A549 (cell line): ENCODE measurements at regions not wholly inside any gene's neighbourhood (a gene's known extent, or its start where the extent isn't known, plus 50 kb on each side); places are given as distances from the start of the nearest gene placed in this dataset.

Experiments used
- ATAC-seq, 2 experiments: fragments of 200-7000 bp in 1 of 2; fragments of >200 bp in 1 of 2; cut with Nextera tagmentation in 1 of 2; cut with Tn5 transposase in 1 of 2; 3 replicates each; pipeline versions ENCODE4 v1.8.0 to v1.9.1; 2018 to 2020; ENCODE audit warnings: mild to moderate bottlenecking in 1 of 2, moderate library complexity in 1 of 2
- CTCF ChIA-PET: fragments of 300-600 bp; sonication (Branson Sonifier 250); formaldehyde crosslinking; extraction: SDS; loops from one replicate; lab custom pipeline; 2021; ENCODE audit warnings: antibody characterized with exemption, inconsistent platforms; lab: Yijun Ruan, JAX
- POLR2A ChIA-PET: fragments of 350-600 bp; formaldehyde crosslinking; extraction: SDS; loops from one replicate; lab custom pipeline; 2021; ENCODE audit warnings: antibody characterized with exemption, inconsistent platforms; lab: Yijun Ruan, JAX
- DNase-seq, 2 experiments: peaks; one replicate each; pipeline versions ENCODE4 v3.0.0 to v3.0.0-alpha.2; 2011 to 2016; ENCODE audit warnings: low read depth in 1 of 2, low spot score in 1 of 2
- FAIRE-seq: peaks from 2 replicates; lab custom pipeline; 2011; peaks lifted over from hg19 to GRCh38; lab: Jason Lieb, UNC
- H3K27ac ChIP-seq, 2 experiments: fragments of >200 bp; sonication (Bioruptor Twin); formaldehyde crosslinking; 3 replicates each; pipeline ENCODE4 v1.5.1; 2016 to 2017
- H3K4me1 ChIP-seq: fragments of >200 bp; sonication (Bioruptor Twin); formaldehyde crosslinking; 3 replicates; pipeline ENCODE4 v1.6.1; 2016
- H3K4me2 ChIP-seq: fragments of >200 bp; sonication (Bioruptor Twin); formaldehyde crosslinking; 3 replicates; pipeline ENCODE4 v1.6.1; 2016
- H3K4me3 ChIP-seq: fragments of >200 bp; sonication (Bioruptor Twin); formaldehyde crosslinking; 3 replicates; pipeline ENCODE4 v1.5.1; 2016
- H3K9me3 ChIP-seq: fragments of >200 bp; sonication (Bioruptor Twin); formaldehyde crosslinking; 3 replicates; pipeline ENCODE4 v1.6.1; 2016
- BCL3 ChIP-seq: fragments of >200 bp; sonication (Bioruptor Twin); formaldehyde crosslinking; IDR thresholded peaks from 3 replicates; pipeline ENCODE4 v1.6.1; 2016
- CHD4 ChIP-seq: fragments of 200-600 bp; sonication (generic); IDR thresholded peaks from 2 replicates; pipeline ENCODE4 v1.6.1; 2016; ENCODE audit warnings: antibody characterized with exemption, mild to moderate bottlenecking, borderline replicate concordance
- EHF ChIP-seq: fragments of 250-450 bp; sonication (Bioruptor Pico); IDR thresholded peaks from 2 replicates; pipeline ENCODE4 v1.5.0; 2020; ENCODE audit warnings: mild to moderate bottlenecking
- EHMT2 ChIP-seq: fragments of 200-600 bp; sonication (generic); IDR thresholded peaks from 2 replicates; pipeline ENCODE4 v1.6.1; 2016; ENCODE audit warnings: antibody characterized with exemption, low read depth, mild to moderate bottlenecking, moderate library complexity
- FOSL2 ChIP-seq, 2 experiments: fragments of 450-650 bp in 1 of 2; fragments of >200 bp in 1 of 2; sonication (Bioruptor Twin) in 1 of 2; formaldehyde crosslinking; IDR thresholded peaks; 2 replicates each; pipeline versions ENCODE4 v1.5.0 to v1.6.1; 2016 to 2020; ENCODE audit warnings: mild to moderate bottlenecking in 1 of 2, moderate library complexity in 1 of 2
- GATA3 ChIP-seq: IDR thresholded peaks from 2 replicates; pipeline ENCODE4 v1.6.1; 2012; ENCODE audit warnings: borderline replicate concordance
- HEYL ChIP-seq: fragments of 250-450 bp; sonication (Bioruptor Pico); IDR thresholded peaks from 2 replicates; pipeline ENCODE4 v1.8.0; 2021; ENCODE audit warnings: mild to moderate bottlenecking, moderate library complexity
- JUNB ChIP-seq: fragments of >200 bp; sonication (Bioruptor Twin); formaldehyde crosslinking; IDR thresholded peaks from 2 replicates; pipeline ENCODE4 v1.6.1; 2016
- KDM5A ChIP-seq: fragments of 200-600 bp; sonication (generic); IDR thresholded peaks from 2 replicates; pipeline ENCODE4 v1.6.1; 2016; ENCODE audit warnings: antibody characterized with exemption, mild to moderate bottlenecking
- MAFK ChIP-seq: fragments of 450-650 bp; IDR thresholded peaks from 2 replicates; pipeline ENCODE4 v1.6.1; 2014; ENCODE audit not compliant: partially characterized antibody
- MAZ ChIP-seq: fragments of 150-350 bp; IDR thresholded peaks from 2 replicates; pipeline ENCODE4 v1.6.1; 2014; ENCODE audit warnings: antibody characterized with exemption, low read depth, low read length, borderline replicate concordance
- PHF8 ChIP-seq: fragments of 200-600 bp; sonication (generic); IDR thresholded peaks from 2 replicates; pipeline ENCODE4 v1.6.1; 2016; ENCODE audit warnings: low read depth, mild to moderate bottlenecking, antibody characterized with exemption, moderate library complexity, borderline replicate concordance
- POLR2A ChIP-seq: IDR thresholded peaks from 2 replicates; pipeline ENCODE4 v1.6.1; 2012; ENCODE audit warnings: mild to moderate bottlenecking, low read length
- POLR2AphosphoS2 ChIP-seq: conservative IDR thresholded peaks from 2 replicates; pipeline ENCODE4 v1.6.1; 2012; ENCODE audit warnings: low read length, improper control_type of control experiment, inconsistent platforms
- RAD21 ChIP-seq, 2 experiments: fragments of >200 bp in 1 of 2; sonication (Bioruptor Twin) in 1 of 2; formaldehyde crosslinking in 1 of 2; IDR thresholded peaks in 1 of 2; conservative IDR thresholded peaks in 1 of 2; 2 replicates in 1 of 2; 3 replicates in 1 of 2; pipeline ENCODE4 v1.6.1; 2012 to 2018; ENCODE audit warnings: inconsistent platforms in 1 of 2
- RCOR1 ChIP-seq: fragments of 150-350 bp; IDR thresholded peaks from 2 replicates; pipeline ENCODE4 v1.6.1; 2014; ENCODE audit warnings: antibody characterized with exemption, low read length, low read depth
- REST ChIP-seq: fragments of 200-600 bp; sonication (generic); IDR thresholded peaks from 2 replicates; pipeline ENCODE4 v1.6.1; 2016; ENCODE audit warnings: antibody characterized with exemption, mild to moderate bottlenecking, moderate library complexity
- RNF2 ChIP-seq: fragments of 200-600 bp; sonication (generic); IDR thresholded peaks from 2 replicates; pipeline ENCODE4 v1.6.1; 2016; ENCODE audit warnings: low read depth, mild to moderate bottlenecking, antibody characterized with exemption, moderate library complexity, borderline replicate concordance
- SMC3 ChIP-seq: fragments of >200 bp; sonication (Bioruptor Twin); formaldehyde crosslinking; IDR thresholded peaks from 3 replicates; pipeline ENCODE4 v1.6.1; 2018; ENCODE audit warnings: inconsistent platforms
- SREBF2 ChIP-seq: fragments of 450-650 bp; IDR thresholded peaks from 2 replicates; pipeline ENCODE4 v1.6.1; 2014; ENCODE audit warnings: mild to moderate bottlenecking, moderate library complexity
- TFCP2L1 ChIP-seq: fragments of 250-450 bp; sonication (Bioruptor Pico); IDR thresholded peaks from 2 replicates; pipeline ENCODE4 v1.5.0; 2021; ENCODE audit warnings: mild to moderate bottlenecking
- USF2 ChIP-seq: fragments of 450-650 bp; IDR thresholded peaks from 2 replicates; pipeline ENCODE4 v1.6.1; 2014; ENCODE audit warnings: antibody characterized with exemption
- ZFP36 ChIP-seq: fragments of 450-650 bp; IDR thresholded peaks from 2 replicates; pipeline ENCODE4 v1.6.1; 2014; ENCODE audit warnings: borderline replicate concordance; ENCODE audit not compliant: partially characterized antibody
- ZNF302 ChIP-seq: fragments of 250-450 bp; sonication (Bioruptor Pico); IDR thresholded peaks from 2 replicates; pipeline ENCODE4 v1.9.0; 2021; ENCODE audit warnings: inconsistent platforms, mild to moderate bottlenecking, moderate library complexity
- ZSCAN20 ChIP-seq: fragments of 250-450 bp; sonication (Bioruptor Pico); IDR thresholded peaks from 2 replicates; pipeline ENCODE4 v1.8.0; 2022; ENCODE audit warnings: mild to moderate bottlenecking, moderate library complexity
- WGBS: methylation state at CpG from one replicate; pipeline ENCODE4 v1.1.6; 2017; ENCODE audit errors: missing lambda C conversion rate; 5-methylcytosine and 5-hydroxymethylcytosine counted together

GRCh38 chr5:42148813-42149212 lies 223.7 kb downstream of the FBXO4 start:
- Histone ChIP-seq H3K9me3 (no peaks in the 10 kb centered on the region; the same call in 2 of the 3 replicates), H3K4me2 (no peak overlapping the region), H3K4me3 (no peak overlapping the region), H3K27ac (no peak overlapping the region), H3K4me1 (no peaks in the 10 kb centered on the region)
- ChIA-PET CTCF (interaction anchor here (1.0 kb wide), 1 partner anchor 10 kb away, joined by 3 read pairs; no protein-coding TSS in a partner anchor), POLR2A (no interaction called here)
- FAIRE-seq (no peak), ATAC-seq (no peak), DNase-seq (no peak)
- no peak for TF ChIP-seq CHD4
- TF ChIP-seq RNF2, result no peak
- no peak for TF ChIP-seq GATA3
- TF ChIP-seq ZSCAN20 (CRISPR knock-in tag), result no peak
- no peak for TF ChIP-seq TFCP2L1
- TF ChIP-seq EHF, result no peak
- no peak for TF ChIP-seq POLR2A
- no peak for TF ChIP-seq RAD21 (conservative IDR thresholded peaks at IDR 0.05 in 1 of 2, IDR thresholded peaks at IDR 0.05 in 1 of 2)
- 6% methylated on average over 1 of the region's 1 CpG for WGBS

GRCh38 chr5:42157215-42157614 lies 232.1 kb downstream of the FBXO4 start:
- Histone ChIP-seq H3K27ac (no peak overlapping the region), H3K9me3 (no peaks in the 10 kb centered on the region), H3K4me3 (no peak overlapping the region), H3K4me2 (no peak overlapping the region), H3K4me1 (no peaks in the 10 kb centered on the region)
- POLR2A ChIA-PET, result no interaction called here
- no peak for TF ChIP-seq EHMT2
- TF ChIP-seq POLR2A, result no peak
- TF ChIP-seq ZSCAN20 (CRISPR knock-in tag), result no peak
- TF ChIP-seq JUNB, result no peak
- no peak for TF ChIP-seq SMC3
- no peak for TF ChIP-seq RCOR1
- no peak for TF ChIP-seq ZFP36
- no peak for TF ChIP-seq RAD21 (conservative IDR thresholded peaks at IDR 0.05 in 1 of 2, IDR thresholded peaks at IDR 0.05 in 1 of 2)
- TF ChIP-seq MAZ, result no peak
- TF ChIP-seq BCL3, result no peak
- no peak for TF ChIP-seq MAFK
- TF ChIP-seq EHF, result no peak
- TF ChIP-seq FOSL2 (IDR thresholded peaks at IDR 0.05), result no peak
- no peak for TF ChIP-seq FOSL2 (CRISPR knock-in tag; IDR thresholded peaks at IDR 0.05)
- TF ChIP-seq ZNF302 (CRISPR knock-in tag), result no peak
- TF ChIP-seq PHF8, result no peak
- TF ChIP-seq KDM5A, result no peak
- TF ChIP-seq SREBF2, result no peak
- FAIRE-seq, result no peak
- CTCF ChIA-PET, result no interaction called here
- WGBS, result 2% methylated on average over 3 of the region's 3 CpGs
- ATAC-seq, result no peak
- no peak for DNase-seq

- H3K4me3 ChIP-seq, result no peak overlapping the region
- WGBS, result 73% methylated on average over 1 of the region's 1 CpG
- ATAC-seq (no peak), DNase-seq (no peak), FAIRE-seq (no peak)
- TF ChIP-seq ZFP36, result no peak
- TF ChIP-seq HEYL (CRISPR knock-in tag), result no peak
- no peak for TF ChIP-seq USF2
- TF ChIP-seq REST, result no peak
- no peak for TF ChIP-seq POLR2AphosphoS2
- no peak for TF ChIP-seq RNF2
- no peak for TF ChIP-seq EHF
- TF ChIP-seq JUNB, result no peak
- no peak for TF ChIP-seq POLR2A
- no peaks in the 10 kb centered on the region for H3K4me1 ChIP-seq
- POLR2A ChIA-PET, result no interaction called here
- no peaks in the 10 kb centered on the region for H3K9me3 ChIP-seq
- no peak overlapping the region for H3K27ac ChIP-seq
- H3K4me2 ChIP-seq, result no peak overlapping the region
- CTCF ChIA-PET, result no interaction called here
Measured at GRCh38 chr5:42163083-42163482, 238.0 kb downstream of the FBXO4 start.
